Astrocyte of the cerebellum (primary cell): ENCODE measurements at regions not wholly inside any gene's neighbourhood (a gene's known extent, or its start where the extent isn't known, plus 50 kb on each side); places are given as distances from the start of the nearest gene placed in this dataset.
A peak's percentile ranks its signal among the peaks of the same experiment; 100 is the strongest.

Experiments used
- DNase-seq: peaks from one replicate; pipeline ENCODE4 v3.0.0-alpha.2; 2011; ENCODE audit warnings: low read depth
- H3K4me3 ChIP-seq: 2 replicates; pipeline ENCODE4 v1.5.1; 2011; ENCODE audit warnings: mild to moderate bottlenecking, low read depth, low read length, moderate library complexity
- in situ Hi-C: cut with HindIII; loops from 2 replicates; pipeline ENCODE4 v1.10.0; 2017; ENCODE audit warnings: low sequenced_read_pairs
- TF ChIP-seq, protein P1 (sequence below): IDR thresholded peaks from 2 replicates; pipeline ENCODE4 v1.5.1; 2012; ENCODE audit warnings: low read length, low read depth, moderate library complexity, mild to moderate bottlenecking; ENCODE audit errors: missing control alignments

DNA sequence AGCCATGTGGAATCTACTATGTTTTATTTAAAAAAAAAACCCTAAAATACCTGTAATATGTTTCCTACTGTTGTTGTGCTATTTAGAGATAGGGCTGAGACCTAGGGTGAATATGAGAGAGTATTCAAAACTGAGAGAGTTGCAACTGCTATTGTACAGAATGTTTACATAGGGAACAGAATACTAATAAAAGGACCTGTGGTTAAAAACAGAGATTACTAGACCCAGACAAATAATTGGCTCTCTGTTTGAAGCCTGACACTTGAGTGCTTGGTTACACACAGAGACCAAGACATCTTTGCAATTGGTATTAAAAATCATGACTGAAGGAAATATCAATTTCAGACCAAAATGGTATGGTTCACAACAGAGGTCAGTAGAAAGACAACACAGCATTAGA is 278.9 kb upstream of the GIMD1 start:
- no peak overlapping the region for H3K4me3 ChIP-seq
- TF ChIP-seq, protein P1, sequence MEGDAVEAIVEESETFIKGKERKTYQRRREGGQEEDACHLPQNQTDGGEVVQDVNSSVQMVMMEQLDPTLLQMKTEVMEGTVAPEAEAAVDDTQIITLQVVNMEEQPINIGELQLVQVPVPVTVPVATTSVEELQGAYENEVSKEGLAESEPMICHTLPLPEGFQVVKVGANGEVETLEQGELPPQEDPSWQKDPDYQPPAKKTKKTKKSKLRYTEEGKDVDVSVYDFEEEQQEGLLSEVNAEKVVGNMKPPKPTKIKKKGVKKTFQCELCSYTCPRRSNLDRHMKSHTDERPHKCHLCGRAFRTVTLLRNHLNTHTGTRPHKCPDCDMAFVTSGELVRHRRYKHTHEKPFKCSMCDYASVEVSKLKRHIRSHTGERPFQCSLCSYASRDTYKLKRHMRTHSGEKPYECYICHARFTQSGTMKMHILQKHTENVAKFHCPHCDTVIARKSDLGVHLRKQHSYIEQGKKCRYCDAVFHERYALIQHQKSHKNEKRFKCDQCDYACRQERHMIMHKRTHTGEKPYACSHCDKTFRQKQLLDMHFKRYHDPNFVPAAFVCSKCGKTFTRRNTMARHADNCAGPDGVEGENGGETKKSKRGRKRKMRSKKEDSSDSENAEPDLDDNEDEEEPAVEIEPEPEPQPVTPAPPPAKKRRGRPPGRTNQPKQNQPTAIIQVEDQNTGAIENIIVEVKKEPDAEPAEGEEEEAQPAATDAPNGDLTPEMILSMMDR, result no peak
- no peak for DNase-seq
- in situ Hi-C loops, result no loop called here

DNA sequence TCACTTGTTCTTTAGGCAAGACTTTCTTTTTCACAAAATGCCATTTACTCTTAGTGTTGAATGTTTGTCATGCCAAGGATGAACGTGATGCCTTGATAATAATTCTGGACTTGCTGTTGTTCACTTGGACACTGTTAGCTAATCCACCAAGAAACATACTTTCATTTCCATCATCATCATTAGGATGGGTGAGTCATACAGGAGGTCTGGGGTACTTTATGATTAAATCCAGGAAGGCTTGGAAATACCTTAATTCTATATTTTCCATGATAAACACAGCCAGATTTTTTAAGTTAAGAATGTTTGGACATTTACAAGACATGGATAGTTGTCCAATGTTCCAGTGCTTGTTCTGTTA is 260.7 kb upstream of the GIMD1 start:
- H3K4me3 ChIP-seq, result no peak overlapping the region
- DNase-seq, result no peak
- TF ChIP-seq, protein P1, result no peak
- in situ Hi-C loops, result no loop called here

DNA sequence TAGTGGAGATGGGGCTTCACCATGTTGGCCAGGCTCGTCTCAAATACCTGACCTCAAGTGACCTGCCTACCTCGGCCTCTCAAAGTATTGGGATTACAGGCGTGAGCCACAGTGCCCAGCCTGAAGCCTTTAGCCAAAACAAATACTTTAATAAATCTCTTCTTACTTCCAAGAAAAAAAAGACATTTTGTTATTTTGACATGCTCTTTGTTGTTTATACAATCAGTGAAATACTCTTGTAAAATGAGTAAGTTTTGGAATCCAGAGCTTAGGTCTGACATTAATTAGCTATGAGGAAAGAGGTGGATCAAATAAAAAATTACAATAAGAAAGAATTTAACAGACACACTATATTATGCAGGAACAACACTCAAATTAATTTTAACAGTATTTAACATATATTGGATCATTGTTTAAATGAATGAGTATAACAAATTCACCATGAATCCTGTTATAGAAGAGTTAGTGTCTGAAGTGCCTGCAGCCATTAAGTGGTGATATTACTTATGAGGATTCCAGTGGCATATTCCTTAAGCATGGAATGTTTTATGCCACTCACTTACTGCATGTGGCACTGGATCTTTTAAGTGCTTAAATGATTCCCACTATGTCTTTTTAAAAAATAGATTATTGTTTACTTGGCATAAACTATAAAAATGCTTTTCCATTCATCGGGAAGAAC is 260.1 kb upstream of the GIMD1 start:
- no peak overlapping the region for H3K4me3 ChIP-seq
- in situ Hi-C loops, result no loop called here
- TF ChIP-seq, protein P1, result no peak
- no peak for DNase-seq

DNA sequence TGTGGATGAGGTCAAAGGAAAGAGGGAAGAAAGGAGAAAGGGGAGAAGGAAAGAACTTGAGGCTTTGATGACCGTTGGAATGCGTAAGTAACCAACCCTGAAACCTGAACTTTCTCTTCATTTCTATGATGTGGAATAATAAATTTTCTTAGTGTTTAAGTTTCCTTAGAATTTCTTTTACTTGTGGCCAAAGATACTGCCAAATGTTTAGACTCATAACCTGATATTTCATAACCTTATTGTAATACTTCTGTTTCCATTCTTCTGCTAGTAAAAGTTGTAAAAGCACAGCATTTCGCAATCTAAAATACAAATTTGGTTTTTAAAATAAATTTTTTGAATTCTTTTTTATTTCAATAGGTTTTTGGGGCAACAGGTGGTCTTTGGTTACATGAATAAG is 258.5 kb upstream of the GIMD1 start:
- no peak overlapping the region for H3K4me3 ChIP-seq
- TF ChIP-seq, protein P1, result no peak
- in situ Hi-C loops, result no loop called here
- DNase-seq, result peak; percentile 11

DNA sequence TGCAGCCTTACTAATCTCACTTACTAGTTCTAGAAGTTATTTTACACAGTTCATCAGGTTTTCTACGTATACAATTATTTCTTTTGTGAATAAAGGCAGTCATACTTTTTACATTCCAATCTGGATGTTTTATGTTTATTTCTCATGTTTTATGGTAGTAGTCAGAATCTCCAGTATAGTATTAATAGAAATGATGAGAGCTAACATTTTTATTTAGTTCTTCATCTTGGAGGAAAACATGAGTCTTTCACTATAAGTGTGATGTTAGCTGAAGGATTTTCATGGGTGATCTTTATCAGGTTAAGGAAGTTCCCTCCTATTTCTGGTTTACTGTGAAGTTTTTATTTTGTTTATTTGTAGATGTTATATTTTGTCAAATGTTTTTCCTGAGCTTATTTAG is 256.1 kb upstream of the GIMD1 start:
- DNase-seq, result no peak
- H3K4me3 ChIP-seq, result no peak overlapping the region
- TF ChIP-seq, protein P1, result no peak

DNA sequence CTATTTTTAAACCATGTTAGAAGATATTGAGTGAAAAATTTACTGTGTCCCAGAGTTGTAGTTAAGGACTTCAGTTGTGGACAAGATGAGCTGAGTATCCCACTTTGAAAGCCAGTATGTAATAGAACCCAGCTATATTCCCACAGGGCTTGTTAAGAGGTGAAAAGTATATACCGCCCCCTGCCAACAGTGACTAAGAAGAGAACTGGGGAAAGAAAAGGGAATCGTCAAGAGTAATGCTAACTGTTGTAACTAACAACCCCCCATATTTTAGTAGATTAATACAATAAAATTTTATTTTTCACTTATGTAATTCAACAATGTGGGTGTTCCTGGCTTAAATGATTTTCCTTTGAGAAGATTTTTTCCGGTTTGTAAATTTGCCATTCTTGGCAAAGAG is 250.4 kb upstream of the GIMD1 start:
- in situ Hi-C loops, result no loop called here
- H3K4me3 ChIP-seq, result no peak overlapping the region
- DNase-seq, result no peak
- TF ChIP-seq, protein P1, result no peak

More for the DNA sequence above, 256.1 kb upstream of the GIMD1 start:
- in situ Hi-C loops, result no loop called here
